ENCODE measurements at regions not wholly inside any gene's neighbourhood (a gene's known extent, or its start where the extent isn't known, plus 50 kb on each side); places are given as distances from the start of the nearest gene placed in this dataset.

- Histone ChIP-seq H3K27me3 (ENCODE audit: control insufficient read depth, low read length) (no peaks in the 10 kb centered on the region), H3K4me3 (ENCODE audit: low read length) (no peak overlapping the region), H3K27ac (ENCODE audit: low read depth, low read length) (no peak overlapping the region), H3K4me1 (ENCODE audit: control insufficient read depth, low read length) (no peaks in the 10 kb centered on the region), H3K9me2 (replicated peaks; ENCODE audit: control insufficient read depth, low read length) (no peaks in the 10 kb centered on the region), H3K4me2 (ENCODE audit: low read length) (no peak overlapping the region), H3K79me2 (ENCODE audit: control insufficient read depth, low read length) (no peaks in the 10 kb centered on the region), H3K9me3 (ENCODE audit: control insufficient read depth, insufficient read depth, low read length) (no peaks in the 10 kb centered on the region), H3K36me3 (ENCODE audit: control insufficient read depth, low read length) (no peaks in the 10 kb centered on the region), H4K20me1 (ENCODE audit: control insufficient read depth, insufficient read depth, low read depth, low read length) (no peaks in the 10 kb centered on the region), H3F3A (ENCODE audit: control insufficient read depth, insufficient read depth) (no peaks in the 10 kb centered on the region)
- TF ChIP-seq EZH2phosphoT487 (IDR thresholded peaks at IDR 0.05; ENCODE audit: borderline replicate concordance, low read length) (no peak), CTCF (IDR thresholded peaks at IDR 0.05; ENCODE audit: low read depth, low read length, poor library complexity, severe bottlenecking) (no peak)
Observed at GRCh38 chr2:196324211-196324610, 152.8 kb upstream of the STK17B start.

- H3K27me3 ChIP-seq (ENCODE audit: control insufficient read depth, low read length), result no peaks in the 10 kb centered on the region
- H3K4me2 ChIP-seq (ENCODE audit: low read length), result no peak overlapping the region
Observed at GRCh38 chr2:196328088-196328680, 156.8 kb upstream of the STK17B start.

GRCh38 chr2:196329959-196330358, 158.6 kb upstream of the STK17B start:
- no peaks in the 10 kb centered on the region for H3K4me1 ChIP-seq (ENCODE audit: control insufficient read depth, low read length)
- H4K20me1 ChIP-seq (ENCODE audit: control insufficient read depth, insufficient read depth, low read depth, low read length), result no peaks in the 10 kb centered on the region
- H3F3A ChIP-seq (ENCODE audit: control insufficient read depth, insufficient read depth), result no peaks in the 10 kb centered on the region
- H3K27ac ChIP-seq (ENCODE audit: low read depth, low read length), result no peak overlapping the region
- TF ChIP-seq EZH2phosphoT487 (IDR thresholded peaks at IDR 0.05; ENCODE audit: borderline replicate concordance, low read length) (no peak), CTCF (IDR thresholded peaks at IDR 0.05; ENCODE audit: low read depth, low read length, poor library complexity, severe bottlenecking) (no peak)
- H3K9me3 ChIP-seq (ENCODE audit: control insufficient read depth, insufficient read depth, low read length), result no peaks in the 10 kb centered on the region
- H3K4me3 ChIP-seq (ENCODE audit: low read length), result no peak overlapping the region
- no peaks in the 10 kb centered on the region for H3K36me3 ChIP-seq (ENCODE audit: control insufficient read depth, low read length)
- H3K27me3 ChIP-seq (ENCODE audit: control insufficient read depth, low read length), result no peaks in the 10 kb centered on the region
- no peaks in the 10 kb centered on the region for H3K9me2 ChIP-seq (replicated peaks; ENCODE audit: control insufficient read depth, low read length)
- no peaks in the 10 kb centered on the region for H3K79me2 ChIP-seq (ENCODE audit: control insufficient read depth, low read length)
- H3K4me2 ChIP-seq (ENCODE audit: low read length), result no peak overlapping the region

More at GRCh38 chr2:196328088-196328680, 156.8 kb upstream of the STK17B start:
- TF ChIP-seq CTCF (IDR thresholded peaks at IDR 0.05; ENCODE audit: low read depth, low read length, poor library complexity, severe bottlenecking), result no peak
- TF ChIP-seq EZH2phosphoT487 (IDR thresholded peaks at IDR 0.05; ENCODE audit: borderline replicate concordance, low read length), result no peak
- Histone ChIP-seq H3K79me2 (ENCODE audit: control insufficient read depth, low read length) (no peaks in the 10 kb centered on the region), H3K27ac (ENCODE audit: low read depth, low read length) (no peak overlapping the region), H3K4me3 (ENCODE audit: low read length) (no peak overlapping the region), H3K36me3 (ENCODE audit: control insufficient read depth, low read length) (no peaks in the 10 kb centered on the region), H3K9me2 (replicated peaks; ENCODE audit: control insufficient read depth, low read length) (no peaks in the 10 kb centered on the region), H3K4me1 (ENCODE audit: control insufficient read depth, low read length) (no peaks in the 10 kb centered on the region), H3F3A (ENCODE audit: control insufficient read depth, insufficient read depth) (no peaks in the 10 kb centered on the region), H3K9me3 (ENCODE audit: control insufficient read depth, insufficient read depth, low read length) (no peaks in the 10 kb centered on the region), H4K20me1 (ENCODE audit: control insufficient read depth, insufficient read depth, low read depth, low read length) (no peaks in the 10 kb centered on the region)

Measured in DOHH2 (cell line).